Brain microvascular endothelial cell (primary cell): ENCODE measurements at regions not wholly inside any gene's neighbourhood (a gene's known extent, or its start where the extent isn't known, plus 50 kb on each side); places are given as distances from the start of the nearest gene placed in this dataset.
A peak's percentile ranks its signal among the peaks of the same experiment; 100 is the strongest.

Experiments
- DNase-seq: peaks from one replicate; pipeline ENCODE4 v3.0.0-alpha.2; 2020
- H3K27ac ChIP-seq: fragments of 250-450 bp; sonication (Bioruptor Pico); 2 replicates; pipeline ENCODE4 v1.5.1; 2020; ENCODE audit warnings: mild to moderate bottlenecking, moderate library complexity
- H3K27me3 ChIP-seq: fragments of 250-450 bp; sonication (Bioruptor Pico); replicated peaks from 2 replicates; pipeline ENCODE4 v1.5.1; 2020; ENCODE audit warnings: mild to moderate bottlenecking
- H3K36me3 ChIP-seq: fragments of 250-450 bp; sonication (Bioruptor Pico); replicated peaks from 2 replicates; pipeline ENCODE4 v1.5.1; 2020; ENCODE audit warnings: mild to moderate bottlenecking
- H3K4me3 ChIP-seq: 2 replicates; pipeline ENCODE4 v1.5.1; 2011; ENCODE audit warnings: low read depth, mild to moderate bottlenecking, control low read depth, low read length, moderate library complexity
- CTCF ChIP-seq: IDR thresholded peaks from 2 replicates; pipeline ENCODE4 v1.5.1; 2011; ENCODE audit warnings: low read depth, mild to moderate bottlenecking, moderate library complexity, low read length, control low read depth, inconsistent platforms; ENCODE audit errors: missing control alignments
- in situ Hi-C: cut with HindIII; loops from 2 replicates; pipeline ENCODE4 v1.10.0; 2017; ENCODE audit warnings: low sequenced_read_pairs, low pct_ligation_motif_present

- Histone ChIP-seq H3K36me3 (no peaks in the 10 kb centered on the region), H3K27ac (no peak overlapping the region), H3K27me3 (no peaks in the 10 kb centered on the region), H3K4me3 (no peak overlapping the region)
- in situ Hi-C loops: no loop called here
- TF ChIP-seq CTCF: no peak
- peak; percentile 66 for DNase-seq
These were observed 216.1 kb downstream of the NUAK1 start for GRCh38 chr12:105922670-105923102.

- in situ Hi-C loops: no loop called here
These were observed 214.1 kb downstream of the NUAK1 start for GRCh38 chr12:105924526-105925208.

GRCh38 chr12:105927564-105927963 lies 211.2 kb downstream of the NUAK1 start:
- DNase-seq: no peak
- Histone ChIP-seq H3K27ac (no peak overlapping the region), H3K36me3 (no peaks in the 10 kb centered on the region), H3K4me3 (no peak overlapping the region), H3K27me3 (no peaks in the 10 kb centered on the region)
- in situ Hi-C loops: no loop called here
- TF ChIP-seq CTCF: no peak

More at GRCh38 chr12:105924526-105925208, 214.1 kb downstream of the NUAK1 start:
- H3K27me3 ChIP-seq: no peaks in the 10 kb centered on the region
- no peak overlapping the region for H3K4me3 ChIP-seq
- no peak for TF ChIP-seq CTCF
- DNase-seq: no peak
- H3K36me3 ChIP-seq: no peaks in the 10 kb centered on the region
- no peak overlapping the region for H3K27ac ChIP-seq

- Histone ChIP-seq H3K36me3 (no peaks in the 10 kb centered on the region), H3K27ac (no peak overlapping the region), H3K4me3 (no peak overlapping the region), H3K27me3 (no peaks in the 10 kb centered on the region)
- no peak for TF ChIP-seq CTCF
- in situ Hi-C loops: no loop called here
- DNase-seq: no peak
These were observed 210.3 kb downstream of the NUAK1 start for GRCh38 chr12:105928436-105928835.

GRCh38 chr12:105929192-105929591 lies 209.6 kb downstream of the NUAK1 start:
- Histone ChIP-seq H3K27me3 (no peaks in the 10 kb centered on the region), H3K27ac (no peak overlapping the region), H3K4me3 (no peak overlapping the region), H3K36me3 (no peaks in the 10 kb centered on the region)
- in situ Hi-C loops: no loop called here
- DNase-seq: no peak
- no peak for TF ChIP-seq CTCF
